ENCODE measurements at regions not wholly inside any gene's neighbourhood (a gene's known extent, or its start where the extent isn't known, plus 50 kb on each side); places are given as distances from the start of the nearest gene placed in this dataset.

DNA sequence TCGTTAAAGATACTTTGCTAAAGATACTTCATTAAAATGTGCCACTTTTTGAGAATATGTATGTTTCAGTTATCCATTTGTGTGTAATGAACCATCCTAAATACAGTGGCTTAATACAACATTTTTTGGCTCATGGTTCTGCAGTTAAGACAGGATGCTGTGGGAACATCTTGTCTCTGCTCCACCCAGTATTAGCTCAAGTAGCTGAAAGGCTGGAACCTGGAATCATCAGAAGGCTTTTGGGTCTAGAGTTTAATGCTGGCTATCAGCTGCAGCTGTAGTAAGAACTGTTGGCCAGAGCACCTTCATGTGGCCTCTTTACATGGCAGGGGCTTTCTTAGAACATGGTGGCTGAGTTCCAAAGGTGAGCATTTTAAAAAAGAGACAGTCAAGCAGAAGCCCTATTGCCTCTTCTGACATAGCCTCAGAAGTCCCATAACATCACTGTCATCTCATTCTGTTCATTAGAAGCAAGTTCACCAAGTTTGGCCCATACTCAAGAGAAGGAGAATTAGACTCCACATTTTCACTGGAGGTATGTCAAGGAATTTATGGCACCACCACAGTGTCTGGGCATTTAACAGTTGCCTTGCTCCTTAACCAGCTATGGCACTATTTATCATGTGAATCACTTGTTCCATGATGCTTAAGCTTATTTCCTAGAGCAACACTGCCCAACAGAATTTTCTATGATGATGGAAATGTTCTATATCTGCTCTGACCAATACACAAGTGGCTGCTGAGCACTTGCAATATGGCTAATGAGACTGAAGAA, 70.4 kb upstream of the PDZRN3 start:
- no peak for TF ChIP-seq CTCF (IDR thresholded peaks at IDR 0.05; ENCODE audit: partially characterized antibody, unreplicated experiment)
- H3K27ac Mint-ChIP-seq (ENCODE audit: unreplicated experiment) = no peak overlapping the region
- H3K4me1 Mint-ChIP-seq (ENCODE audit: low read depth, unreplicated experiment) = no peaks in the 10 kb centered on the region
- H3K27me3 Mint-ChIP-seq (ENCODE audit: unreplicated experiment) = no peaks in the 10 kb centered on the region
- no peak for DNase-seq
- no peak overlapping the region for H3K4me3 Mint-ChIP-seq (ENCODE audit: unreplicated experiment)
- no peaks in the 10 kb centered on the region for H3K36me3 Mint-ChIP-seq (ENCODE audit: unreplicated experiment)
- H3K9me3 Mint-ChIP-seq (ENCODE audit: unreplicated experiment) = no peaks in the 10 kb centered on the region

DNA sequence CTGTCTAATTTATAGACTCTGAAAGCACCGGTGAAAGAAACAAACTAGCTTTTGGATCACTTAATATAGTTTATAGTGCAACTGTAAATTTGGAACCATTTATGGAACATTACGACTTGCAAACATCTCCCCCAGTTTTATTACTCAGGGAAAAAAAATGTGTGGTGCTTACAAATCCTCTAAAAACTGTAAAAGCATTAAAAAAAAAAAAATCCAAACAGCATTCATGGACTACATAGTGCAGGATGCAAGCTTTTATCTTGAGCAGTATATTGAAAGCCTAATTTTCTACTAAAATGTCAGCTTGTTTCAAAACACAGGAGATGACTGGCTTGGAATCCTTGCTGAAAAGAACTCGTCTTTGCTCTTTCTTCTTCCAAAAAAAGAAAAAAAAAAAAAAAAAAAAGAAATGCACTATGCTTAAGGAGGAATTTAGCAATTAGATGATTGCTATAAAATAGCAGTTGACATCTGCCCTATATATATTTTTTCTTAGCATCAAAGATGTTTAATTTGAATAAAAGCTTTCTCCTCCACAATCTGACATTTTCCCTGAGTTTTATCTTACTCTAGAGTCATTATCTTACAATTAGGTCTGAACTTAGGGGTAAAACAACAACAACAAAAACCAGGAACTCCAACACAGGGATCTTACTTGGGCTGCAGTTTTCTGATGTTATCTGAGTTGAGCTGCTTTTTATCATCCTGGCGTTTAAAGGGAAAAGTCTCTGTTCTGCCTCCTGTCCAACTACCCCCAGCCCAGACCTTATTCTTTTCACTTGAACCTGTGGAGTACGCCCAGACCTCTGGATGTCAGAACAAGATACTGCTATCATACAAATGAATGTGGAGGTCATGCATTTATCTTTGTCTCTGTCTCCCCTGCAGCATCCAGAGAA, 62.6 kb upstream of the PDZRN3 start:
- H3K36me3 Mint-ChIP-seq (ENCODE audit: unreplicated experiment) = no peaks in the 10 kb centered on the region

GRCh38 chr3:73685061-73685460, 60.3 kb upstream of the PDZRN3 start:
- peaks cover 3% of the 10 kb centered on the region for H3K4me1 Mint-ChIP-seq (ENCODE audit: low read depth, unreplicated experiment)
- H3K4me3 Mint-ChIP-seq (ENCODE audit: unreplicated experiment) = no peak overlapping the region
- H3K9me3 Mint-ChIP-seq (ENCODE audit: unreplicated experiment) = no peaks in the 10 kb centered on the region
- DNase-seq = no peak
- TF ChIP-seq CTCF (IDR thresholded peaks at IDR 0.05; ENCODE audit: partially characterized antibody, unreplicated experiment) = no peak
- no peak overlapping the region for H3K27ac Mint-ChIP-seq (ENCODE audit: unreplicated experiment)
- H3K36me3 Mint-ChIP-seq (ENCODE audit: unreplicated experiment) = no peaks in the 10 kb centered on the region
- no peaks in the 10 kb centered on the region for H3K27me3 Mint-ChIP-seq (ENCODE audit: unreplicated experiment)

More for the DNA sequence above, 62.6 kb upstream of the PDZRN3 start:
- Mint-ChIP-seq H3K4me1 (ENCODE audit: low read depth, unreplicated experiment) (no peaks in the 10 kb centered on the region), H3K27ac (ENCODE audit: unreplicated experiment) (no peak overlapping the region), H3K9me3 (ENCODE audit: unreplicated experiment) (no peaks in the 10 kb centered on the region), H3K4me3 (ENCODE audit: unreplicated experiment) (no peak overlapping the region), H3K27me3 (ENCODE audit: unreplicated experiment) (no peaks in the 10 kb centered on the region)
- TF ChIP-seq CTCF (IDR thresholded peaks at IDR 0.05; ENCODE audit: partially characterized antibody, unreplicated experiment) = no peak
- no peak for DNase-seq

GRCh38 chr3:73683706-73684105, 59.0 kb upstream of the PDZRN3 start:
- no peaks in the 10 kb centered on the region for H3K36me3 Mint-ChIP-seq (ENCODE audit: unreplicated experiment)
- no peak overlapping the region for H3K27ac Mint-ChIP-seq (ENCODE audit: unreplicated experiment)
- no peaks in the 10 kb centered on the region for H3K9me3 Mint-ChIP-seq (ENCODE audit: unreplicated experiment)
- peaks cover 3% of the 10 kb centered on the region for H3K4me1 Mint-ChIP-seq (ENCODE audit: low read depth, unreplicated experiment)
- TF ChIP-seq CTCF (IDR thresholded peaks at IDR 0.05; ENCODE audit: partially characterized antibody, unreplicated experiment) = no peak
- H3K4me3 Mint-ChIP-seq (ENCODE audit: unreplicated experiment) = no peak overlapping the region
- DNase-seq = no peak
- H3K27me3 Mint-ChIP-seq (ENCODE audit: unreplicated experiment) = no peaks in the 10 kb centered on the region

GRCh38 chr3:73681610-73682009, 56.9 kb upstream of the PDZRN3 start:
- no peak overlapping the region for H3K27ac Mint-ChIP-seq (ENCODE audit: unreplicated experiment)
- no peaks in the 10 kb centered on the region for H3K27me3 Mint-ChIP-seq (ENCODE audit: unreplicated experiment)
- H3K4me1 Mint-ChIP-seq (ENCODE audit: low read depth, unreplicated experiment) = peaks cover 3% of the 10 kb centered on the region
- no peaks in the 10 kb centered on the region for H3K36me3 Mint-ChIP-seq (ENCODE audit: unreplicated experiment)
- H3K4me3 Mint-ChIP-seq (ENCODE audit: unreplicated experiment) = no peak overlapping the region
- no peak for TF ChIP-seq CTCF (IDR thresholded peaks at IDR 0.05; ENCODE audit: partially characterized antibody, unreplicated experiment)
- no peaks in the 10 kb centered on the region for H3K9me3 Mint-ChIP-seq (ENCODE audit: unreplicated experiment)
- DNase-seq = no peak
